Gastroesophageal sphincter (tissue), 3 donors: ENCODE measurements at regions not wholly inside any gene's neighbourhood (a gene's known extent, or its start where the extent isn't known, plus 50 kb on each side); places are given as distances from the start of the nearest gene placed in this dataset.

Source experiments
- CTCF ChIP-seq, 4 experiments: fragments of 200-600 bp in 2 of 4; fragments of 450-650 bp in 2 of 4; sonication (generic) in 1 of 4; IDR thresholded peaks; one replicate each; pipeline ENCODE4 v1.5.1; 2017 to 2019; ENCODE audit warnings: antibody characterized with exemption in 4 of 4, mild to moderate bottlenecking in 2 of 4, moderate library complexity in 2 of 4
- POLR2A ChIP-seq, 2 donors: fragments of 450-650 bp; IDR thresholded peaks; one replicate each; pipeline ENCODE4 v1.6.1; 2017; ENCODE audit warnings: antibody characterized with exemption in 2 of 2, mild to moderate bottlenecking in 2 of 2, moderate library complexity in 1 of 2
- POLR2AphosphoS5 ChIP-seq: sonication (generic); formaldehyde crosslinking; IDR thresholded peaks from one replicate; pipeline ENCODE4 v1.6.1; 2017; ENCODE audit warnings: antibody characterized with exemption

GRCh38 chr10:128576943-128577670 lies 450.9 kb upstream of the MKI67 start:
- TF ChIP-seq CTCF (IDR thresholded peaks at IDR 0.05) = no peak
- no peak for TF ChIP-seq POLR2AphosphoS5
- TF ChIP-seq POLR2A (IDR thresholded peaks at IDR 0.05) = no peak
